ENCODE measurements at regions not wholly inside any gene's neighbourhood (a gene's known extent, or its start where the extent isn't known, plus 50 kb on each side); places are given as distances from the start of the nearest gene placed in this dataset.
"Not testable (repeated sequence)": the region's sequence is repeated elsewhere in the genome, so short reads cannot be mapped to it uniquely, and the experiment has no call there.

GRCh38 chr3:72028726-72029125 lies 243.8 kb upstream of the PROK2 start:
- H3K27ac ChIP-seq (ENCODE audit: insufficient read length, low read depth, low read length): peak overlapping the region; percentile 42

GRCh38 chr3:72028307-72028706 lies 243.4 kb upstream of the PROK2 start:
- H3K79me2 ChIP-seq (ENCODE audit: insufficient read depth, low read length); H4K20me1 ChIP-seq (ENCODE audit: control insufficient read depth, insufficient read depth, insufficient read length); H3K27me3 ChIP-seq (ENCODE audit: insufficient read depth, low read length); H2BK5ac ChIP-seq (ENCODE audit: insufficient read length, low read length); H3K79me1 ChIP-seq (ENCODE audit: insufficient read depth, low read depth, low read length, poor library complexity, severe bottlenecking); H4K5ac ChIP-seq (ENCODE audit: insufficient read length, low read depth, low read length); H3K27me3 Mint-ChIP-seq (ENCODE audit: low read depth); H3T11ph ChIP-seq (ENCODE audit: low read length); H3K14ac ChIP-seq (ENCODE audit: insufficient read depth, low read length); H3K4me1 ChIP-seq (ENCODE audit: insufficient read depth, low read length); H2BK120ac ChIP-seq (ENCODE audit: low read depth, low read length, poor library complexity, severe bottlenecking); H2AFZ ChIP-seq (ENCODE audit: low read length); H3K56ac ChIP-seq (ENCODE audit: insufficient read length, low read depth, low read length); H3K4me2 ChIP-seq (ENCODE audit: insufficient read depth, insufficient read length, low read length); H2BK12ac ChIP-seq (ENCODE audit: insufficient read length, low read depth, low read length); H4K91ac ChIP-seq (ENCODE audit: insufficient read length, low read depth, low read length); H3K9ac ChIP-seq (ENCODE audit: extremely low read depth, insufficient read length, low read length); H3K4ac ChIP-seq (ENCODE audit: low read depth, low read length); H3K23ac ChIP-seq (ENCODE audit: insufficient read length, low read depth, low read length); DNase-seq; H3K23me2 ChIP-seq (ENCODE audit: insufficient read length, low read depth, low read length, poor library complexity, severe bottlenecking); H4K8ac ChIP-seq (replicated peaks; ENCODE audit: insufficient read length, low read depth, low read length); H2AK5ac ChIP-seq (ENCODE audit: insufficient read length, low read length); H2BK20ac ChIP-seq (ENCODE audit: low read depth, low read length, poor library complexity, severe bottlenecking); H3K18ac ChIP-seq (ENCODE audit: insufficient read length, low read depth, low read length); H2BK15ac ChIP-seq (ENCODE audit: low read depth, low read length); H3K9me3 ChIP-seq (ENCODE audit: control insufficient read depth, low read depth, low read length): not testable (repeated sequence)
- Mint-ChIP-seq H3K4me1 (peaks cover 20 to 31% of the 10 kb centered on the region in 2 experiments), H3K9me3 (peaks cover 15 to 17% of the 10 kb centered on the region in 2 experiments), H3K4me3 (peak overlapping the region; percentile 56 to 65), H3K27ac (peak overlapping the region in 2 of 3 experiments; percentile 99; a peak in 6 of 7 replicates), H3K36me3 (ENCODE audit: insufficient read depth in 1 of 3, low read depth in 3 of 3) (peaks cover 15 to 18% (median 15%) of the 10 kb centered on the region in 3 experiments)
- no CpG with 5 or more reads among the region's 8 CpGs for WGBS (ENCODE audit: extremely low coverage, insufficient read length, low lambda C conversion rate)
- H3K27ac ChIP-seq (ENCODE audit: insufficient read length, low read depth, low read length): peak overlapping the region; percentile 65

More at GRCh38 chr3:72028726-72029125, 243.8 kb upstream of the PROK2 start:
- H4K20me1 ChIP-seq (ENCODE audit: control insufficient read depth, insufficient read depth, insufficient read length); H2AFZ ChIP-seq (ENCODE audit: low read length); H3K23me2 ChIP-seq (ENCODE audit: insufficient read length, low read depth, low read length, poor library complexity, severe bottlenecking); H3K23ac ChIP-seq (ENCODE audit: insufficient read length, low read depth, low read length); H3K56ac ChIP-seq (ENCODE audit: insufficient read length, low read depth, low read length); H3T11ph ChIP-seq (ENCODE audit: low read length); H2BK15ac ChIP-seq (ENCODE audit: low read depth, low read length); H3K14ac ChIP-seq (ENCODE audit: insufficient read depth, low read length); H2BK5ac ChIP-seq (ENCODE audit: insufficient read length, low read length); H3K9me3 ChIP-seq (ENCODE audit: control insufficient read depth, low read depth, low read length); H4K91ac ChIP-seq (ENCODE audit: insufficient read length, low read depth, low read length); H2AK5ac ChIP-seq (ENCODE audit: insufficient read length, low read length); H3K79me2 ChIP-seq (ENCODE audit: insufficient read depth, low read length); H3K79me1 ChIP-seq (ENCODE audit: insufficient read depth, low read depth, low read length, poor library complexity, severe bottlenecking); H2BK20ac ChIP-seq (ENCODE audit: low read depth, low read length, poor library complexity, severe bottlenecking); H4K5ac ChIP-seq (ENCODE audit: insufficient read length, low read depth, low read length); H2BK120ac ChIP-seq (ENCODE audit: low read depth, low read length, poor library complexity, severe bottlenecking); H3K27me3 ChIP-seq (ENCODE audit: insufficient read depth, low read length); H3K4ac ChIP-seq (ENCODE audit: low read depth, low read length); H3K27me3 Mint-ChIP-seq (ENCODE audit: low read depth); H4K8ac ChIP-seq (replicated peaks; ENCODE audit: insufficient read length, low read depth, low read length); H3K9ac ChIP-seq (ENCODE audit: extremely low read depth, insufficient read length, low read length); H2BK12ac ChIP-seq (ENCODE audit: insufficient read length, low read depth, low read length); H3K4me2 ChIP-seq (ENCODE audit: insufficient read depth, insufficient read length, low read length); H3K4me1 ChIP-seq (ENCODE audit: insufficient read depth, low read length); H3K18ac ChIP-seq (ENCODE audit: insufficient read length, low read depth, low read length): not testable (repeated sequence)
- Mint-ChIP-seq H3K36me3 (ENCODE audit: insufficient read depth in 1 of 3, low read depth in 3 of 3) (peaks cover 11 to 14% (median 11%) of the 10 kb centered on the region in 3 experiments), H3K27ac (peak overlapping the region in 2 of 3 experiments; percentile 99; a peak in 6 of 7 replicates), H3K4me3 (peak overlapping the region; percentile 56 to 65), H3K9me3 (peaks cover 11 to 13% of the 10 kb centered on the region in 2 experiments), H3K4me1 (peaks cover 23 to 33% of the 10 kb centered on the region in 2 experiments)
- peak; percentile 87 for DNase-seq
- WGBS (ENCODE audit: extremely low coverage, insufficient read length, low lambda C conversion rate): no CpG with 5 or more reads among the region's 8 CpGs

Data from H9 (cell line).